GM18508 (cell line): ENCODE measurements at regions not wholly inside any gene's neighbourhood (a gene's known extent, or its start where the extent isn't known, plus 50 kb on each side); places are given as distances from the start of the nearest gene placed in this dataset.
"Not testable (repeated sequence)": the region's sequence is repeated elsewhere in the genome, so short reads cannot be mapped to it uniquely, and the experiment has no call there.

ENCODE experiments used
- ATAC-seq: cut with Tn5 transposase; IDR thresholded peaks from one replicate; pipeline ENCODE4 v1.9.1; 2021; ENCODE audit warnings: moderate number of reproducible peaks; ENCODE audit not compliant: insufficient read depth, unreplicated experiment

- no peak for ATAC-seq
Observed at GRCh38 chr7:52786174-52786573, 249.3 kb upstream of the POM121L12 start.

- ATAC-seq: no peak
Observed at GRCh38 chr7:52782348-52782747, 253.1 kb upstream of the POM121L12 start.

- ATAC-seq: no peak
Observed at GRCh38 chr7:52781250-52781649, 254.2 kb upstream of the POM121L12 start.

- no peak for ATAC-seq
Observed at GRCh38 chr7:52779004-52779403, 256.4 kb upstream of the POM121L12 start.

- ATAC-seq: no peak
Observed at GRCh38 chr7:52777051-52777822, 258.2 kb upstream of the POM121L12 start.

- no peak for ATAC-seq
Observed at GRCh38 chr7:52775876-52776275, 259.6 kb upstream of the POM121L12 start.

- no peak for ATAC-seq
Observed at GRCh38 chr7:52771177-52771576, 264.3 kb upstream of the POM121L12 start.

- ATAC-seq: no peak
Observed at GRCh38 chr7:52764492-52765169, 270.8 kb upstream of the POM121L12 start.

GRCh38 chr7:52758356-52758755, 277.1 kb upstream of the POM121L12 start:
- no peak for ATAC-seq

GRCh38 chr7:52753855-52754254, 281.6 kb upstream of the POM121L12 start:
- no peak for ATAC-seq

GRCh38 chr7:52752891-52753290, 282.5 kb upstream of the POM121L12 start:
- no peak for ATAC-seq

- no peak for ATAC-seq
Observed at GRCh38 chr7:52749880-52750279, 285.6 kb upstream of the POM121L12 start.

- ATAC-seq: no peak
Observed at GRCh38 chr7:52747817-52748216, 287.6 kb upstream of the POM121L12 start.

- no peak for ATAC-seq
Observed at GRCh38 chr7:52741670-52742290, 293.7 kb upstream of the POM121L12 start.

- ATAC-seq: no peak
Observed at GRCh38 chr7:52735656-52736055, 299.8 kb upstream of the POM121L12 start.

- ATAC-seq: not testable (repeated sequence)
Observed at GRCh38 chr7:52728683-52729082, 306.8 kb upstream of the POM121L12 start.

GRCh38 chr7:52727632-52728031, 307.8 kb upstream of the POM121L12 start:
- ATAC-seq: no peak

- no peak for ATAC-seq
Observed at GRCh38 chr7:52726986-52727385, 308.4 kb upstream of the POM121L12 start.

GRCh38 chr7:52726493-52726892, 308.9 kb upstream of the POM121L12 start:
- no peak for ATAC-seq

GRCh38 chr7:52723606-52724005, 311.8 kb upstream of the POM121L12 start:
- ATAC-seq: no peak

GRCh38 chr7:52720856-52721255, 314.6 kb upstream of the POM121L12 start:
- no peak for ATAC-seq
